ENCODE measurements at regions not wholly inside any gene's neighbourhood (a gene's known extent, or its start where the extent isn't known, plus 50 kb on each side); places are given as distances from the start of the nearest gene placed in this dataset.

DNA sequence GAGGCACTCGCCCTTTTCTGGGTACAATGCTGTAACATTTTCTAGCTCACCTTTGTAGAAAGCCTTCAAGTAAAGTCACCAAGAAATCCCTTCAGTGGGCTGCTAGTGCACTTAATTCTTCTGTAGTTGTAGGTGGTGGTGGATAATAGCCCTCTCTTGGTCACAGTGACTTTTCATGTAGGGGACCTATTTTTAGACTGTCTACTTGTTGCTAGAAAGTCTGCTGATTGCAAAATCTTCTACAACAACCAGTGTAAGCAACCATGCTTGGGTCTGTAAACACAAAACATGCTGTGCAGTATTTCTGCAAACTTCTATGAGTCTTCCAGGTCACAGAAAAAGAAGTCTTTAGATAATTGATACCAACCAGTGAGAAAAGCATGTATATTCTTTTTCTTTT lies 55.6 kb downstream of the PBDC1 start:
- Histone ChIP-seq H3K4me3 (no peak overlapping the region), H3K27ac (ENCODE audit: low read depth in 1 of 2, low read length in 1 of 2) (no peak overlapping the region), H3K9ac (ENCODE audit: insufficient read depth in 1 of 2, low read length in 2 of 2) (no peak overlapping the region), H3K9me3 (ENCODE audit: control insufficient read depth in 4 of 4, insufficient read depth in 3 of 4, low read length in 3 of 4) (peaks cover 0 to 2% (median 0%) of the 10 kb centered on the region in 4 donors), H3K36me3 (ENCODE audit: control insufficient read depth in 4 of 4, insufficient read depth in 4 of 4, low read length in 4 of 4) (no peaks in the 10 kb centered on the region), H3K27me3 (ENCODE audit: control insufficient read depth in 3 of 3, insufficient read depth in 3 of 3, low read length in 2 of 3) (peaks cover 0 to 5% (median 3%) of the 10 kb centered on the region in 3 donors), H3K4me1 (ENCODE audit: control insufficient read depth in 5 of 5, insufficient read depth in 5 of 5, low read length in 5 of 5) (no peaks in the 10 kb centered on the region)
- no peak for TF ChIP-seq CTCF (IDR thresholded peaks at IDR 0.05; ENCODE audit: control extremely low read depth, extremely low read depth)
- WGBS, 2 donors, result 54 to 82% methylated on average over 1 of the region's 1 CpG
- ATAC-seq (ENCODE audit: insufficient read depth, low FRiP score), result no peak
- no peak for DNase-seq

GRCh38 chrX:76248901-76249300 lies 76.0 kb downstream of the PBDC1 start:
- ATAC-seq (ENCODE audit: insufficient read depth, low FRiP score) (no peak), DNase-seq (no peak)
- TF ChIP-seq CTCF (IDR thresholded peaks at IDR 0.05; ENCODE audit: control extremely low read depth, extremely low read depth), result no peak
- Histone ChIP-seq H3K4me3 (no peak overlapping the region), H3K27me3 (ENCODE audit: control insufficient read depth in 3 of 3, insufficient read depth in 3 of 3, low read length in 2 of 3) (peaks cover 0 to 10% (median 4%) of the 10 kb centered on the region in 3 donors), H3K9me3 (ENCODE audit: control insufficient read depth in 4 of 4, insufficient read depth in 3 of 4, low read length in 3 of 4) (no peaks in the 10 kb centered on the region), H3K36me3 (ENCODE audit: control insufficient read depth in 4 of 4, insufficient read depth in 4 of 4, low read length in 4 of 4) (no peaks in the 10 kb centered on the region), H3K9ac (ENCODE audit: insufficient read depth in 1 of 2, low read length in 2 of 2) (no peak overlapping the region), H3K27ac (ENCODE audit: low read depth in 1 of 2, low read length in 1 of 2) (no peak overlapping the region), H3K4me1 (ENCODE audit: control insufficient read depth in 5 of 5, insufficient read depth in 5 of 5, low read length in 5 of 5) (no peaks in the 10 kb centered on the region)
- 72 to 82% methylated on average over 2 of the region's 2 CpGs for WGBS, 2 donors

GRCh38 chrX:76253432-76253831 lies 80.6 kb downstream of the PBDC1 start:
- TF ChIP-seq CTCF (IDR thresholded peaks at IDR 0.05; ENCODE audit: control extremely low read depth, extremely low read depth), result peak; percentile 23
- Histone ChIP-seq H3K4me3 (no peak overlapping the region), H3K9me3 (ENCODE audit: control insufficient read depth in 4 of 4, insufficient read depth in 3 of 4, low read length in 3 of 4) (no peaks in the 10 kb centered on the region), H3K27me3 (ENCODE audit: control insufficient read depth in 3 of 3, insufficient read depth in 3 of 3, low read length in 2 of 3) (peaks cover 0 to 4% (median 4%) of the 10 kb centered on the region in 3 donors), H3K4me1 (ENCODE audit: control insufficient read depth in 5 of 5, insufficient read depth in 5 of 5, low read length in 5 of 5) (no peaks in the 10 kb centered on the region), H3K9ac (ENCODE audit: insufficient read depth in 1 of 2, low read length in 2 of 2) (no peak overlapping the region), H3K27ac (ENCODE audit: low read depth in 1 of 2, low read length in 1 of 2) (no peak overlapping the region), H3K36me3 (ENCODE audit: control insufficient read depth in 4 of 4, insufficient read depth in 4 of 4, low read length in 4 of 4) (no peaks in the 10 kb centered on the region)
- DNase-seq (peak; percentile 37 to 59 (median 57)), ATAC-seq (ENCODE audit: insufficient read depth, low FRiP score) (peak; percentile 27)
- 20 to 26% methylated on average over 3 of the region's 3 CpGs for WGBS, 2 donors

- H3K27ac ChIP-seq (ENCODE audit: low read depth in 1 of 2, low read length in 1 of 2), result no peak overlapping the region
- ATAC-seq (ENCODE audit: insufficient read depth, low FRiP score) (no peak), DNase-seq (peak; percentile 53 to 77 (median 60))
- H3K4me3 ChIP-seq, result no peak overlapping the region
- no peaks in the 10 kb centered on the region for H3K9me3 ChIP-seq (ENCODE audit: control insufficient read depth in 4 of 4, insufficient read depth in 3 of 4, low read length in 3 of 4)
- H3K27me3 ChIP-seq (ENCODE audit: control insufficient read depth in 3 of 3, insufficient read depth in 3 of 3, low read length in 2 of 3), result no peaks in the 10 kb centered on the region
- TF ChIP-seq CTCF (IDR thresholded peaks at IDR 0.05; ENCODE audit: control extremely low read depth, extremely low read depth), result peak; percentile 30
- H3K9ac ChIP-seq (ENCODE audit: insufficient read depth in 1 of 2, low read length in 2 of 2), result no peak overlapping the region
- no peaks in the 10 kb centered on the region for H3K4me1 ChIP-seq (ENCODE audit: control insufficient read depth in 5 of 5, insufficient read depth in 5 of 5, low read length in 5 of 5)
- no peaks in the 10 kb centered on the region for H3K36me3 ChIP-seq (ENCODE audit: control insufficient read depth in 4 of 4, insufficient read depth in 4 of 4, low read length in 4 of 4)
Observed at GRCh38 chrX:76279007-76279406, 106.1 kb downstream of the PBDC1 start.

Measured in lung (tissue), 11 donors.